NT2/D1 (cell line): ENCODE measurements at regions not wholly inside any gene's neighbourhood (a gene's known extent, or its start where the extent isn't known, plus 50 kb on each side); places are given as distances from the start of the nearest gene placed in this dataset.

ENCODE experiments used
- DNase-seq: peaks from one replicate; pipeline ENCODE4 v3.0.0-alpha.2; 2011; ENCODE audit warnings: low read depth, low spot score
- H3K27me3 ChIP-seq: 2 replicates; pipeline ENCODE4 v1.6.0; 2011; ENCODE audit warnings: mild to moderate bottlenecking; ENCODE audit not compliant: insufficient read length, insufficient read depth
- H3K36me3 ChIP-seq: 2 replicates; pipeline ENCODE4 v1.6.1; 2011; ENCODE audit warnings: mild to moderate bottlenecking, low read length, mixed read lengths; ENCODE audit not compliant: insufficient read depth, insufficient read length
- H3K4me1 ChIP-seq: 2 replicates; pipeline ENCODE4 v1.5.1; 2011; ENCODE audit not compliant: insufficient read depth, insufficient read length
- H3K4me3 ChIP-seq: 2 replicates; pipeline ENCODE4 v1.5.1; 2011; ENCODE audit warnings: low read depth; ENCODE audit not compliant: insufficient read length
- H3K9ac ChIP-seq: 2 replicates; pipeline ENCODE4 v1.6.0; 2011; ENCODE audit warnings: low read depth; ENCODE audit not compliant: insufficient read length
- H3K9me3 ChIP-seq: 2 replicates; pipeline ENCODE4 v1.5.1; 2011; ENCODE audit warnings: mild to moderate bottlenecking, low read length; ENCODE audit not compliant: insufficient read depth
- SUZ12 ChIP-seq: IDR thresholded peaks from 2 replicates; pipeline ENCODE4 v1.6.1; 2011; ENCODE audit not compliant: insufficient read length, insufficient read depth; ENCODE audit errors: extremely low read depth
- YY1 ChIP-seq: IDR thresholded peaks from 2 replicates; pipeline ENCODE4 v1.6.1; 2011; ENCODE audit not compliant: insufficient read length, insufficient read depth
- ZNF274 ChIP-seq: IDR thresholded peaks from 2 replicates; pipeline ENCODE4 v1.6.1; 2011; ENCODE audit warnings: mild to moderate bottlenecking, low read depth, low read length

DNA sequence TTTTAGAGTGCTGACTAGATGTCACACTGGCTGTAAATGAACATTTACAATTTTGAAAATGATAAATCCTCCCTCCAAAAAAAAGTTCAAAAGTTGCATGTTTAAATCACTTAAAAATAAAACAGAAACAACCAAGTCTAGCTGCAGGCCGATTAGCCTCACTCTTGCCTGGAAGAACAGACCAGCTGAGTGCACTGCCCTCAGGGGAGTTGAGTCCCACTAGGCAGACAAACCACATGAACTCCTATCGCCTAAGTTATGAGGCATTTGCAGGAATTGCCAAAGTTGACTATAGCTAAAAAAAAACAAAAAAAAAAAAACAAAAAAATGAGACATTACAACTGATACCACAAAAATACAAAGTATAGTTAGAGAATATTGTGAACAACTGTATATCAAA is 510.0 kb downstream of the ANKRD7 start:
- TF ChIP-seq SUZ12 = no peak
- TF ChIP-seq ZNF274 = no peak
- TF ChIP-seq YY1 = no peak
- Histone ChIP-seq H3K4me3 (no peak overlapping the region), H3K36me3 (no peaks in the 10 kb centered on the region), H3K4me1 (no peaks in the 10 kb centered on the region), H3K27me3 (no peaks in the 10 kb centered on the region), H3K9me3 (no peaks in the 10 kb centered on the region), H3K9ac (no peak overlapping the region)
- no peak for DNase-seq

DNA sequence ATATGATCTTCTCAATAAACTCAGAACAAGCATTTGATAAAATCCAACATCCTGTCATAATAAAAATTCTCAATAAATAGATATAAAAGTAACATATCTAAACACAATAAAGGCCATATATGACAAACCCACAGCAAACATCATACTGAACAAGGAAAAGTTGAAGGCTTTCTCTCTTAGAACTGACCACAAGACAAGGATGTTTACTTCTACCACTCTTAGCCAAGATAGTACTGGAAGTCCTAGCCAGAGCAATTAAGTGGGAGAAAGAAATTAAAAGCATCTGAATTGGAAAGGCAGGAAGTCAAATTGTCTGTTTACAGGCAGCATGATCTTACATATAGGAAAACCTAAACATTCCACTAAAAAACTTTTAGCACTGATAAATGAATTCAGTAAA is 510.9 kb downstream of the ANKRD7 start:
- Histone ChIP-seq H3K9ac (no peak overlapping the region), H3K27me3 (no peaks in the 10 kb centered on the region), H3K4me1 (no peaks in the 10 kb centered on the region), H3K9me3 (no peaks in the 10 kb centered on the region), H3K4me3 (no peak overlapping the region), H3K36me3 (no peaks in the 10 kb centered on the region)
- no peak for TF ChIP-seq ZNF274
- no peak for TF ChIP-seq YY1
- no peak for DNase-seq

DNA sequence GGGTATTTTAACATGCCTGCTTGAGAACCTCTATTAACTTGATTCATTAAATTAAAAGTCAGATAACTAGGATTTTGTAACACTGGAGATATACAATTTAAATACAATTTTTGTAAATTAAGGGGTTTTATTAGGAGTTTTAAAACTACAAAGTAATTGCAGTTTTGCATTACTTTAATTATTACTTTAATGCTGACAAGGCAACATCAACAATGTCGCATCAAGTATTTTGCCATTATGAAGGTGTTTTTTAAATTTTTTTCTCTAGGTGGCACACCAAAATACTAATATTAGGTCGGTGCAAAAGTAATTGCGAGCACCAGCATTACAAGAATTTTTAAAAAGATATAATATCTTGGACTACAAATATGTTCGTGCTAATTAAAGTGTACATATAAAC is 513.4 kb downstream of the ANKRD7 start:
- TF ChIP-seq ZNF274 = no peak
- DNase-seq = no peak
- Histone ChIP-seq H3K27me3 (no peaks in the 10 kb centered on the region), H3K4me3 (no peak overlapping the region), H3K9me3 (no peaks in the 10 kb centered on the region), H3K4me1 (no peaks in the 10 kb centered on the region), H3K9ac (no peak overlapping the region), H3K36me3 (no peaks in the 10 kb centered on the region)

DNA sequence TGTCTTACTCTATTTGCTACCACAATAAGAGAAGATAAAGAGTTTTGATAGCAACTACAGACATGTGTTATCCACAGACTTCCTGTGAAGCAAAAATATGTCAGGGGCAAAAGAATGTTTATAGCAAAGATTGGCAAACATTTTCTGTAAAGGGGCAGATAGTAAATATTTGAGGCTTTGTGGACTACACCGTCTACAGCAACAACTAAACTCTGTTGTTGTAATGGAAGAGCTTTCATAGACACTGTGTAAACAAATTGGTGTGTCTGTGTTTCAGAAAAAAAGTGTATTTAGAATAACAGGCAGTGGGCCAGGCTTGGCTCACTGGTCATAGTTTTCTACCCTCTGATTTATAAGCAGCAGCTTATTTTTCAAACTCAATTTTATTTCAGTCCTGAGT is 521.4 kb downstream of the ANKRD7 start:
- no peak for TF ChIP-seq SUZ12
- TF ChIP-seq ZNF274 = no peak
- no peak for TF ChIP-seq YY1

DNA sequence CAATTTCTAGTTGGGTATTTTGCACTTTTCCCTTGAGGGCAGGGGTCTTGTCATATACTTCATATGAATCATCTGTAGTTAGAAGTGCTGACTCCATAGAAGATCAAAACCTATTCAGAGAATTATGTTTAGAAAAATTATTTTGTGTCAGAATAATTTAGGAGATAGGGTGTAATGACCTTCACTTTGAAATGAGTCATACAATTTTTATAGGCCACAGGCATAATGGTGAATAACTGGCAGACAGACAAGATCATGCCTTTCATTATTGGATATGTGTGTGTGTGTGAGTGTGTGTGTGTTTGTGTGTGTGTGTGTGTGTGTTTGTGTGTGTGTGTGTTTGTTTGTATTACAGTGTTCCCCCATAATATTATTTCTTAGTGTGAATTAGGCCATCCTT is 523.0 kb downstream of the ANKRD7 start:
- Histone ChIP-seq H3K4me1 (no peaks in the 10 kb centered on the region), H3K9ac (no peak overlapping the region), H3K9me3 (no peaks in the 10 kb centered on the region), H3K27me3 (no peaks in the 10 kb centered on the region), H3K36me3 (no peaks in the 10 kb centered on the region), H3K4me3 (no peak overlapping the region)
- DNase-seq = no peak
- TF ChIP-seq ZNF274 = no peak
- TF ChIP-seq SUZ12 = no peak
- TF ChIP-seq YY1 = no peak

More for the DNA sequence above, 521.4 kb downstream of the ANKRD7 start:
- no peak for DNase-seq
- H3K9ac ChIP-seq = no peak overlapping the region
- no peaks in the 10 kb centered on the region for H3K4me1 ChIP-seq
- no peaks in the 10 kb centered on the region for H3K36me3 ChIP-seq
- no peak overlapping the region for H3K4me3 ChIP-seq
- H3K27me3 ChIP-seq = no peaks in the 10 kb centered on the region
- no peaks in the 10 kb centered on the region for H3K9me3 ChIP-seq

DNA sequence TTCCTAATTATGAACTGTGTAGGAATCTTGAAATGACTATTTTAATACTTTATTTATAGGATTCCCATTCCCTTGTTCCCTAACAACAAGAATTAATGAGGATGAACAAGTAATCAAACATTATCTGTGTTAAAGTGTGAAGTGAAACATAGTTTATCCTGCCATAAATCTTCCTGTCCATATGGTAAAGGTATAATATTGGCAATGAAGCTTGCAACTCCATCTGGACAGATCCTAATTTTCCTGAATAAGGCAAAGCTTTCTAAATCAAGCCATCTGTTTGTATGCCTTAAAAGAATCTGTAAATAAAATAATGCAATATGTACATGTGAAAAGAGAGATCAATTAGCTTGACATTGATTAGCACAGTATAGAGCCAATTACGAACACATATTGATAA is 529.0 kb downstream of the ANKRD7 start:
- H3K4me1 ChIP-seq = no peaks in the 10 kb centered on the region
- H3K9ac ChIP-seq = no peak overlapping the region
- H3K9me3 ChIP-seq = no peaks in the 10 kb centered on the region
- H3K4me3 ChIP-seq = no peak overlapping the region
- no peaks in the 10 kb centered on the region for H3K36me3 ChIP-seq
- no peaks in the 10 kb centered on the region for H3K27me3 ChIP-seq
- TF ChIP-seq SUZ12 = no peak
- no peak for TF ChIP-seq ZNF274
- TF ChIP-seq YY1 = no peak
- no peak for DNase-seq

DNA sequence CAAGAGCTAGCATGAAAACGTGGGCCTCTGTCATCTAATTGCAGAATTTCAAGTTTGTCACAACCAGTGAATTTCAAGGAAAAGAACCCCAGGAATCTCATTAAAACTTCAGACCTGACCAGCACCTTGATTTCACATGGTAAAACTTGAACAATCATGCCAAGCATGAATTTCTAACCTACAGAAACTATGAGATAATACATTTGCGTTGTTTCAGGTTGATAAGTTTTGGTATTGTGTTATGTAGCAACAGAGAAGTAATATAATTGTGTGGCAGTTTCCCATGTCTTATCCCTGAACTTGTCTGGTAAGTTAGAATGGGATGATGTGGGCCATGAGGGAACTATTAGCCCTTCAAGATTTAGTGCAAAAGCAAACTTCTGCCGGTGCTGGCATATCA is 530.1 kb downstream of the ANKRD7 start:
- no peaks in the 10 kb centered on the region for H3K9me3 ChIP-seq
- no peak for TF ChIP-seq SUZ12
- no peak for TF ChIP-seq ZNF274
- TF ChIP-seq YY1 = no peak
- H3K36me3 ChIP-seq = no peaks in the 10 kb centered on the region
- no peaks in the 10 kb centered on the region for H3K27me3 ChIP-seq
- H3K4me3 ChIP-seq = no peak overlapping the region
- no peaks in the 10 kb centered on the region for H3K4me1 ChIP-seq
- DNase-seq = no peak
- no peak overlapping the region for H3K9ac ChIP-seq

DNA sequence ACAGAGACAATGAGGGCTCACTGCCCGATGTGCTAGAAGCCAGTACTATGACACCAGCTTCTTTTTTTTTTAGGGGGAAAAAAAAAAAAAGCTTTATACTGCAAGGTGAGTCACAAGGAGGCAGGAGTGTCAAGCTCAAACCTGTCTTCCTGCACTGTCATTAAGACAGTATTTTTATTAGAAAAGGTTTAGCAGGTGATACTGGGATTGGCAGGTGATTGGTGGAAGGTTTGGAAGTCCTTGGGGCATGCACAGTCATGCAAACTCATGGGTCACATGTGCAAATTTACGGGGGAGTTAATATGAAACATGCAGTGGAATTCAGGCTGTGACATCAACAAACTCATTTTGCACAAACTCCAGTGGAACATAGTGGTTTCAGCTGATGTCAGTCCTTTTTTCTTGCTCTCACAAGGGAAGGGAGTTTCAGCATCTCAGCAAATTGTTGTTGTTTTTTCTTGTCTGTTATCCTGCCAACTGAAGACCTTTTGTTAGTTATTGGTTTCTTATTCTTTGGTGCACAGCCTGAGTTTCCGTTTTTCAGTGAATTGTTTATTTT is 530.6 kb downstream of the ANKRD7 start:
- DNase-seq = no peak
- Histone ChIP-seq H3K9me3 (no peaks in the 10 kb centered on the region), H3K4me1 (no peaks in the 10 kb centered on the region), H3K27me3 (no peaks in the 10 kb centered on the region), H3K4me3 (no peak overlapping the region), H3K36me3 (no peaks in the 10 kb centered on the region), H3K9ac (no peak overlapping the region)
- no peak for TF ChIP-seq ZNF274
- no peak for TF ChIP-seq SUZ12
- TF ChIP-seq YY1 = no peak
